H9 (cell line): ENCODE measurements at regions not wholly inside any gene's neighbourhood (a gene's known extent, or its start where the extent isn't known, plus 50 kb on each side); places are given as distances from the start of the nearest gene placed in this dataset.

Experiments used
- DNase-seq: peaks from one replicate; pipeline ENCODE4 v3.0.0-alpha.2; 2017
- H2AFZ ChIP-seq: one replicate; pipeline ENCODE4 v1.6.1; 2013; ENCODE audit warnings: mild to moderate bottlenecking, low read length, control low read depth, moderate library complexity
- H2AK5ac ChIP-seq: 2 replicates; pipeline ENCODE4 v1.6.1; 2013; ENCODE audit warnings: low read length, control low read depth, mixed read lengths; ENCODE audit not compliant: insufficient read length
- H2BK120ac ChIP-seq: one replicate; pipeline ENCODE4 v1.6.1; 2013; ENCODE audit warnings: low read depth, mild to moderate bottlenecking, low read length, control low read depth, inconsistent platforms; ENCODE audit not compliant: poor library complexity, severe bottlenecking
- H2BK12ac ChIP-seq: 2 replicates; pipeline ENCODE4 v1.6.1; 2013; ENCODE audit warnings: low read length, control low read depth, mixed read lengths, low read depth; ENCODE audit not compliant: insufficient read length
- H2BK15ac ChIP-seq: 2 replicates; pipeline ENCODE4 v1.6.1; 2013; ENCODE audit warnings: low read depth, low read length, control low read depth
- H2BK20ac ChIP-seq: one replicate; pipeline ENCODE4 v1.6.1; 2013; ENCODE audit warnings: low read depth, mild to moderate bottlenecking, low read length, control low read depth, inconsistent platforms; ENCODE audit not compliant: poor library complexity, severe bottlenecking
- H2BK5ac ChIP-seq: 2 replicates; pipeline ENCODE4 v1.6.1; 2013; ENCODE audit warnings: low read length, control low read depth, mixed read lengths; ENCODE audit not compliant: insufficient read length
- H3K14ac ChIP-seq: 2 replicates; pipeline ENCODE4 v1.6.1; 2013; ENCODE audit warnings: low read length, control low read depth; ENCODE audit not compliant: insufficient read depth
- H3K18ac ChIP-seq: 2 replicates; pipeline ENCODE4 v1.6.1; 2013; ENCODE audit warnings: low read depth, mild to moderate bottlenecking, mixed read lengths, low read length, control low read depth; ENCODE audit not compliant: insufficient read length
- H3K23ac ChIP-seq: 2 replicates; pipeline ENCODE4 v1.6.1; 2013; ENCODE audit warnings: low read length, control low read depth, mixed read lengths, low read depth; ENCODE audit not compliant: insufficient read length
- H3K23me2 ChIP-seq: 2 replicates; pipeline ENCODE4 v1.6.1; 2013; ENCODE audit warnings: low read depth, mild to moderate bottlenecking, mixed read lengths, low read length, control low read depth; ENCODE audit not compliant: insufficient read length, poor library complexity, severe bottlenecking
- H3K27ac ChIP-seq: 2 replicates; pipeline ENCODE4 v1.5.1; 2013; ENCODE audit warnings: low read length, control low read depth, mixed read lengths, low read depth; ENCODE audit not compliant: insufficient read length
- H3K27me3 ChIP-seq: 2 replicates; pipeline ENCODE4 v1.6.1; 2013; ENCODE audit warnings: low read length, control low read depth, inconsistent platforms; ENCODE audit not compliant: insufficient read depth
- H3K4ac ChIP-seq: 2 replicates; pipeline ENCODE4 v1.6.1; 2013; ENCODE audit warnings: low read depth, mild to moderate bottlenecking, control low read depth, inconsistent platforms, low read length, moderate library complexity
- H3K4me1 ChIP-seq: 2 replicates; pipeline ENCODE4 v1.6.1; 2013; ENCODE audit warnings: low read length, control low read depth, inconsistent platforms; ENCODE audit not compliant: insufficient read depth
- H3K4me2 ChIP-seq: 2 replicates; pipeline ENCODE4 v1.6.1; 2013; ENCODE audit warnings: low read length, control low read depth, mixed read lengths; ENCODE audit not compliant: insufficient read length, insufficient read depth
- H3K56ac ChIP-seq: 2 replicates; pipeline ENCODE4 v1.6.1; 2013; ENCODE audit warnings: low read depth, mild to moderate bottlenecking, mixed read lengths, low read length, control low read depth; ENCODE audit not compliant: insufficient read length
- H3K79me1 ChIP-seq: 2 replicates; pipeline ENCODE4 v1.6.1; 2013; ENCODE audit warnings: low read depth, mild to moderate bottlenecking, moderate library complexity, low read length, control low read depth, inconsistent platforms; ENCODE audit not compliant: insufficient read depth, poor library complexity, severe bottlenecking
- H3K79me2 ChIP-seq: 2 replicates; pipeline ENCODE4 v1.6.1; 2013; ENCODE audit warnings: low read length, control low read depth, inconsistent platforms; ENCODE audit not compliant: insufficient read depth
- H3K9ac ChIP-seq: 2 replicates; pipeline ENCODE4 v1.6.1; 2013; ENCODE audit warnings: low read length, control low read depth, mixed read lengths; ENCODE audit not compliant: insufficient read length; ENCODE audit errors: extremely low read depth
- H3K9me3 ChIP-seq: one replicate; pipeline ENCODE4 v1.6.1; 2013; ENCODE audit warnings: low read depth, low read length, inconsistent platforms; ENCODE audit not compliant: control insufficient read depth
- H3T11ph ChIP-seq: one replicate; pipeline ENCODE4 v1.6.1; 2013; ENCODE audit warnings: mild to moderate bottlenecking, low read length, control low read depth, inconsistent platforms
- H4K20me1 ChIP-seq: one replicate; pipeline ENCODE4 v1.6.1; 2013; ENCODE audit not compliant: control insufficient read depth, insufficient read length, insufficient read depth
- H4K5ac ChIP-seq: 2 replicates; pipeline ENCODE4 v1.6.1; 2013; ENCODE audit warnings: low read depth, mild to moderate bottlenecking, mixed read lengths, low read length, control low read depth; ENCODE audit not compliant: insufficient read length
- H4K8ac ChIP-seq: replicated peaks from 2 replicates; pipeline ENCODE4 v1.6.1; 2013; ENCODE audit warnings: low read length, control low read depth, mixed read lengths, low read depth; ENCODE audit not compliant: insufficient read length
- H4K91ac ChIP-seq: 2 replicates; pipeline ENCODE4 v1.6.1; 2013; ENCODE audit warnings: low read depth, mild to moderate bottlenecking, moderate library complexity, mixed read lengths, low read length, control low read depth; ENCODE audit not compliant: insufficient read length
- H3K27ac Mint-ChIP-seq, 3 experiments: 2 replicates in 2 of 3; 3 replicates in 1 of 3; pipeline ENCODE4 v1.8.0; 2020 to 2021; ENCODE audit warnings: mixed read lengths in 3 of 3, mild to moderate bottlenecking in 1 of 3, moderate library complexity in 1 of 3
- H3K27me3 Mint-ChIP-seq: 2 replicates; pipeline ENCODE4 v1.8.0; 2021; ENCODE audit warnings: low read depth, mild to moderate bottlenecking, moderate library complexity, mixed read lengths
- H3K36me3 Mint-ChIP-seq, 3 experiments: 2 replicates in 2 of 3; 3 replicates in 1 of 3; pipeline ENCODE4 v1.8.0; 2020 to 2021; ENCODE audit warnings: low read depth in 3 of 3, mixed read lengths in 3 of 3; ENCODE audit not compliant: insufficient read depth in 1 of 3
- H3K4me1 Mint-ChIP-seq, 2 experiments: 2 replicates each; pipeline ENCODE4 v1.8.0; 2020; ENCODE audit warnings: mixed read lengths in 2 of 2
- H3K4me3 Mint-ChIP-seq, 2 experiments: 2 replicates in 1 of 2; 3 replicates in 1 of 2; pipeline ENCODE4 v1.8.0; 2020 to 2021; ENCODE audit warnings: mild to moderate bottlenecking in 2 of 2, mixed read lengths in 2 of 2, moderate library complexity in 1 of 2
- H3K9me3 Mint-ChIP-seq, 2 experiments: 2 replicates in 1 of 2; 3 replicates in 1 of 2; pipeline ENCODE4 v1.8.0; 2020; ENCODE audit warnings: mild to moderate bottlenecking in 2 of 2, mixed read lengths in 2 of 2, moderate library complexity in 1 of 2
- WGBS: extraction: QIAGEN DNeasy Blood & Tissue Kit; methylation state at CpG from one replicate; pipeline ENCODE4 v1.1.7; 2013; ENCODE audit warnings: missing lambda C conversion rate, low lambda C conversion rate, mixed read lengths; ENCODE audit not compliant: insufficient read length; ENCODE audit errors: extremely low coverage; 5-methylcytosine and 5-hydroxymethylcytosine counted together
- TF ChIP-seq, protein P1 (sequence below): fragments of 200-600 bp; sonication (generic); conservative IDR thresholded peaks from 3 replicates; pipeline ENCODE4 v1.8.0; 2021; ENCODE audit warnings: antibody characterized with exemption, mild to moderate bottlenecking

DNA sequence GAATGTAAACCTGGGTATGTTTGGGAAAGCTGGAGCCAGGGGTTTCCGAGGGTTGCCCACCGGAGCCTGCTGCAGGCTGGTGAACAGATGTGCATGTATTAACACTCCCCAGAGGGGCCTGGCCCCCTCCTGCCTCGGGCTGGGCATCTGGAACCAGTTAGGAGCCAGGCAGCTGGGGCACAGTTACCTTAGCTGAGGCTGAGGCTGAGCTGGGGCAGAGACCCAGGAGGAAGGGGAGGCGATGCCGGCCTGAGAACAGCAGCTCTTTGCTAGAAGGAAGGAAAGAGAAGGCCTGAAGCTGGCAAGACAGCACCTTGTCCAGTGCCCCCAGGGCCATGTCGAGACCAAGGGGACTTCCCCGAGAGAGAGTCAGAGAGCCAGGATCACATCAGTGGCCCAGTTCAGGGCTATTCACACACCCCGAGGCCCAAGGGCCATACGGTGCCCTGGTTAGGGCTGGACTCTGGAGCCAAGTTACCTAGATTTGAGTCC, 65.8 kb downstream of the RMI2 start:
- TF ChIP-seq, protein P1, sequence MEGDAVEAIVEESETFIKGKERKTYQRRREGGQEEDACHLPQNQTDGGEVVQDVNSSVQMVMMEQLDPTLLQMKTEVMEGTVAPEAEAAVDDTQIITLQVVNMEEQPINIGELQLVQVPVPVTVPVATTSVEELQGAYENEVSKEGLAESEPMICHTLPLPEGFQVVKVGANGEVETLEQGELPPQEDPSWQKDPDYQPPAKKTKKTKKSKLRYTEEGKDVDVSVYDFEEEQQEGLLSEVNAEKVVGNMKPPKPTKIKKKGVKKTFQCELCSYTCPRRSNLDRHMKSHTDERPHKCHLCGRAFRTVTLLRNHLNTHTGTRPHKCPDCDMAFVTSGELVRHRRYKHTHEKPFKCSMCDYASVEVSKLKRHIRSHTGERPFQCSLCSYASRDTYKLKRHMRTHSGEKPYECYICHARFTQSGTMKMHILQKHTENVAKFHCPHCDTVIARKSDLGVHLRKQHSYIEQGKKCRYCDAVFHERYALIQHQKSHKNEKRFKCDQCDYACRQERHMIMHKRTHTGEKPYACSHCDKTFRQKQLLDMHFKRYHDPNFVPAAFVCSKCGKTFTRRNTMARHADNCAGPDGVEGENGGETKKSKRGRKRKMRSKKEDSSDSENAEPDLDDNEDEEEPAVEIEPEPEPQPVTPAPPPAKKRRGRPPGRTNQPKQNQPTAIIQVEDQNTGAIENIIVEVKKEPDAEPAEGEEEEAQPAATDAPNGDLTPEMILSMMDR, result no peak
- Histone ChIP-seq H3K9me3 (no peaks in the 10 kb centered on the region), H2AK5ac (no peak overlapping the region), H4K5ac (no peak overlapping the region), H2BK15ac (no peak overlapping the region), H3K4me2 (no peak overlapping the region), H2AFZ (no peak overlapping the region), H2BK120ac (no peak overlapping the region), H2BK20ac (no peak overlapping the region), H4K20me1 (no peaks in the 10 kb centered on the region), H3K23ac (no peak overlapping the region), H3K56ac (no peak overlapping the region), H3K9ac (no peak overlapping the region), H3K4me1 (peaks cover 2% of the 10 kb centered on the region; the same call in 1 of the 2 replicates), H3K27ac (no peak overlapping the region), H3K23me2 (no peaks in the 10 kb centered on the region), H4K91ac (no peak overlapping the region), H3K14ac (no peak overlapping the region), H3K27me3 (no peaks in the 10 kb centered on the region), H3K18ac (no peak overlapping the region), H3K4ac (no peak overlapping the region), H3K79me2 (no peaks in the 10 kb centered on the region), H3T11ph (no peak overlapping the region), H2BK12ac (no peak overlapping the region), H2BK5ac (no peak overlapping the region), H3K79me1 (no peaks in the 10 kb centered on the region), H4K8ac (no peak overlapping the region)
- peaks cover 0 to 3% of the 10 kb centered on the region in 2 experiments; a peak in 2 of 5 replicates for H3K9me3 Mint-ChIP-seq
- H3K27ac Mint-ChIP-seq, result no peak overlapping the region
- H3K4me3 Mint-ChIP-seq, result no peak overlapping the region
- DNase-seq, result no peak
- H3K27me3 Mint-ChIP-seq, result peaks cover 5% of the 10 kb centered on the region
- no CpG with 5 or more reads among the region's 9 CpGs for WGBS
- peaks cover 14 to 17% of the 10 kb centered on the region in 2 experiments for H3K4me1 Mint-ChIP-seq
- H3K36me3 Mint-ChIP-seq, result no peaks in the 10 kb centered on the region
